IPS-NIHi7 (cell line): ENCODE measurements at regions not wholly inside any gene's neighbourhood (a gene's known extent, or its start where the extent isn't known, plus 50 kb on each side); places are given as distances from the start of the nearest gene placed in this dataset.

Experiments used
- DNase-seq: peaks from one replicate; pipeline ENCODE4 v3.0.0; 2012; ENCODE audit warnings: mixed read lengths; ENCODE audit errors: extremely low spot score

- DNase-seq, result no peak
These were observed 111.4 kb upstream of the C1QTNF9B start for GRCh38 chr13:24008679-24009078.

- DNase-seq, result no peak
These were observed 114.0 kb upstream of the C1QTNF9B start for GRCh38 chr13:24011266-24011665.

GRCh38 chr13:24012648-24013047 lies 115.3 kb upstream of the C1QTNF9B start:
- DNase-seq, result no peak

GRCh38 chr13:24013189-24013588 lies 115.9 kb upstream of the C1QTNF9B start:
- DNase-seq, result no peak

- DNase-seq, result no peak
These were observed 118.7 kb upstream of the C1QTNF9B start for GRCh38 chr13:24016046-24016445.

GRCh38 chr13:24022568-24022967 lies 125.3 kb upstream of the C1QTNF9B start:
- DNase-seq, result no peak

GRCh38 chr13:24023073-24023472 lies 125.8 kb upstream of the C1QTNF9B start:
- DNase-seq, result no peak

- no peak for DNase-seq
These were observed 130.2 kb upstream of the C1QTNF9B start for GRCh38 chr13:24027494-24027893.

- DNase-seq, result no peak
These were observed 128.3 kb upstream of the SPATA13 start for GRCh38 chr13:24032252-24032651.

GRCh38 chr13:24032674-24033073 lies 127.8 kb upstream of the SPATA13 start:
- DNase-seq, result no peak

GRCh38 chr13:24033527-24034302 lies 126.8 kb upstream of the SPATA13 start:
- DNase-seq, result no peak

GRCh38 chr13:24035411-24035810 lies 125.1 kb upstream of the SPATA13 start:
- no peak for DNase-seq

- DNase-seq, result no peak
These were observed 124.4 kb upstream of the SPATA13 start for GRCh38 chr13:24036115-24036514.

- DNase-seq, result no peak
These were observed 122.1 kb upstream of the SPATA13 start for GRCh38 chr13:24038405-24038804.

GRCh38 chr13:24038841-24039330 lies 121.6 kb upstream of the SPATA13 start:
- DNase-seq, result no peak

- no peak for DNase-seq
These were observed 120.7 kb upstream of the SPATA13 start for GRCh38 chr13:24039621-24040475.

- no peak for DNase-seq
These were observed 119.7 kb upstream of the SPATA13 start for GRCh38 chr13:24040835-24041234.

GRCh38 chr13:24041651-24042225 lies 118.8 kb upstream of the SPATA13 start:
- no peak for DNase-seq

- no peak for DNase-seq
These were observed 117.6 kb upstream of the SPATA13 start for GRCh38 chr13:24042710-24043440.

- no peak for DNase-seq
These were observed 116.8 kb upstream of the SPATA13 start for GRCh38 chr13:24043590-24044350.

- no peak for DNase-seq
These were observed 114.9 kb upstream of the SPATA13 start for GRCh38 chr13:24045597-24045996.
